ENCODE measurements at regions not wholly inside any gene's neighbourhood (a gene's known extent, or its start where the extent isn't known, plus 50 kb on each side); places are given as distances from the start of the nearest gene placed in this dataset.
A peak's percentile ranks its signal among the peaks of the same experiment; 100 is the strongest.

- TF ChIP-seq EZH2 (IDR thresholded peaks at IDR 0.05; ENCODE audit: insufficient read depth, poor library complexity, severe bottlenecking) = no peak
- TF ChIP-seq EZH2phosphoT487 (IDR thresholded peaks at IDR 0.05; ENCODE audit: insufficient read depth, low read depth) = no peak
- Histone ChIP-seq H4K20me1 (ENCODE audit: insufficient read depth) (no peaks in the 10 kb centered on the region), H3K27ac (peak overlapping the region; percentile 77; the same call in 1 of the 2 replicates), H2AFZ (no peak overlapping the region), H3K9me3 (ENCODE audit: low read depth) (no peaks in the 10 kb centered on the region), H3F3A (ENCODE audit: insufficient read depth) (peaks cover 10% of the 10 kb centered on the region; the same call in 1 of the 2 replicates), H3K9ac (peak overlapping the region; percentile 47; the same call in 1 of the 2 replicates), H3K36me3 (ENCODE audit: low read depth) (no peaks in the 10 kb centered on the region), H3K79me2 (ENCODE audit: insufficient read depth) (no peaks in the 10 kb centered on the region), H3K4me1 (ENCODE audit: insufficient read depth) (peaks cover 30% of the 10 kb centered on the region), H3K9me2 (ENCODE audit: insufficient read depth) (no peaks in the 10 kb centered on the region), H3K4me3 (no peak overlapping the region), H3K4me2 (ENCODE audit: unreplicated experiment) (no peak overlapping the region), H3K27me3 (replicated peaks; ENCODE audit: insufficient read depth) (no peaks in the 10 kb centered on the region)
- 97 to 100% methylated on average over 6 of the region's 6 CpGs for WGBS, 2 experiments (ENCODE audit: low coverage in 1 of 2, low lambda C conversion rate in 2 of 2, missing lambda C conversion rate in 2 of 2)
- in situ Hi-C loops (cut with MboI) = no loop called here
- peak; percentile 15 for DNase-seq
Observed at GRCh38 chr9:129474740-129475404, 146.0 kb downstream of the C9orf50 start.

- peak overlapping the region; percentile 48 for H2AFZ ChIP-seq
- no peaks in the 10 kb centered on the region for H4K20me1 ChIP-seq (ENCODE audit: insufficient read depth)
- TF ChIP-seq EZH2 (IDR thresholded peaks at IDR 0.05; ENCODE audit: insufficient read depth, poor library complexity, severe bottlenecking) (no peak), EZH2phosphoT487 (IDR thresholded peaks at IDR 0.05; ENCODE audit: insufficient read depth, low read depth) (no peak)
- peak overlapping the region; percentile 77 for H3K27ac ChIP-seq
- no peak overlapping the region for H3K4me3 ChIP-seq
- H3K27me3 ChIP-seq (replicated peaks; ENCODE audit: insufficient read depth) = no peaks in the 10 kb centered on the region
- 18 to 21% methylated on average over 15 of the region's 15 CpGs for WGBS, 2 experiments (ENCODE audit: low coverage in 1 of 2, low lambda C conversion rate in 2 of 2, missing lambda C conversion rate in 2 of 2)
- DNase-seq = peak; percentile 88
- no peaks in the 10 kb centered on the region for H3K36me3 ChIP-seq (ENCODE audit: low read depth)
- peak overlapping the region; percentile 47 for H3K9ac ChIP-seq
- H3K4me1 ChIP-seq (ENCODE audit: insufficient read depth) = peaks cover 31% of the 10 kb centered on the region
- H3K79me2 ChIP-seq (ENCODE audit: insufficient read depth) = no peaks in the 10 kb centered on the region
- no peaks in the 10 kb centered on the region for H3K9me2 ChIP-seq (ENCODE audit: insufficient read depth)
- peaks cover 10% of the 10 kb centered on the region; the same call in 1 of the 2 replicates for H3F3A ChIP-seq (ENCODE audit: insufficient read depth)
- H3K4me2 ChIP-seq (ENCODE audit: unreplicated experiment) = peak overlapping the region; percentile 42
- H3K9me3 ChIP-seq (ENCODE audit: low read depth) = no peaks in the 10 kb centered on the region
- in situ Hi-C loops (cut with MboI) = no loop called here
Observed at GRCh38 chr9:129473523-129474244, 147.2 kb downstream of the C9orf50 start.

- Histone ChIP-seq H4K20me1 (ENCODE audit: insufficient read depth) (no peaks in the 10 kb centered on the region), H3F3A (ENCODE audit: insufficient read depth) (peaks cover 10% of the 10 kb centered on the region; the same call in 1 of the 2 replicates), H3K27ac (no peak overlapping the region), H3K4me1 (ENCODE audit: insufficient read depth) (peaks cover 31% of the 10 kb centered on the region), H3K9me3 (ENCODE audit: low read depth) (no peaks in the 10 kb centered on the region), H3K27me3 (replicated peaks; ENCODE audit: insufficient read depth) (no peaks in the 10 kb centered on the region), H3K4me2 (ENCODE audit: unreplicated experiment) (no peak overlapping the region), H3K36me3 (ENCODE audit: low read depth) (no peaks in the 10 kb centered on the region), H3K4me3 (no peak overlapping the region), H2AFZ (no peak overlapping the region), H3K9me2 (ENCODE audit: insufficient read depth) (no peaks in the 10 kb centered on the region), H3K9ac (no peak overlapping the region), H3K79me2 (ENCODE audit: insufficient read depth) (no peaks in the 10 kb centered on the region)
- no peak for TF ChIP-seq EZH2 (IDR thresholded peaks at IDR 0.05; ENCODE audit: insufficient read depth, poor library complexity, severe bottlenecking)
- in situ Hi-C loops (cut with MboI) = no loop called here
- 71 to 82% methylated on average over 6 of the region's 6 CpGs for WGBS, 2 experiments (ENCODE audit: low coverage in 1 of 2, low lambda C conversion rate in 2 of 2, missing lambda C conversion rate in 2 of 2)
- peak; percentile 34 for DNase-seq
Observed at GRCh38 chr9:129472651-129473102, 148.2 kb downstream of the C9orf50 start.

- no peaks in the 10 kb centered on the region for H4K20me1 ChIP-seq (ENCODE audit: insufficient read depth)
- H3K79me2 ChIP-seq (ENCODE audit: insufficient read depth) = no peaks in the 10 kb centered on the region
- H3K4me1 ChIP-seq (ENCODE audit: insufficient read depth) = peaks cover 26% of the 10 kb centered on the region
- H2AFZ ChIP-seq = no peak overlapping the region
- no peak for DNase-seq
- H3K27me3 ChIP-seq (replicated peaks; ENCODE audit: insufficient read depth) = no peaks in the 10 kb centered on the region
- no peak overlapping the region for H3K9ac ChIP-seq
- TF ChIP-seq EZH2 (IDR thresholded peaks at IDR 0.05; ENCODE audit: insufficient read depth, poor library complexity, severe bottlenecking) = no peak
- TF ChIP-seq EZH2phosphoT487 (IDR thresholded peaks at IDR 0.05; ENCODE audit: insufficient read depth, low read depth) = no peak
- WGBS, 2 experiments (ENCODE audit: low coverage in 1 of 2, low lambda C conversion rate in 2 of 2, missing lambda C conversion rate in 2 of 2) = 82 to 86% methylated on average over 5 of the region's 5 CpGs
- no peaks in the 10 kb centered on the region for H3K36me3 ChIP-seq (ENCODE audit: low read depth)
- no peaks in the 10 kb centered on the region for H3K9me2 ChIP-seq (ENCODE audit: insufficient read depth)
- no peak overlapping the region for H3K4me3 ChIP-seq
- peaks cover 10% of the 10 kb centered on the region; the same call in 1 of the 2 replicates for H3F3A ChIP-seq (ENCODE audit: insufficient read depth)
- H3K9me3 ChIP-seq (ENCODE audit: low read depth) = no peaks in the 10 kb centered on the region
- in situ Hi-C loops (cut with MboI) = no loop called here
- no peak overlapping the region for H3K4me2 ChIP-seq (ENCODE audit: unreplicated experiment)
- no peak overlapping the region for H3K27ac ChIP-seq
Observed at GRCh38 chr9:129471201-129472019, 149.5 kb downstream of the C9orf50 start.

All from GM23248 (cell line).